Natural killer cell (primary cell): ENCODE measurements at regions not wholly inside any gene's neighbourhood (a gene's known extent, or its start where the extent isn't known, plus 50 kb on each side); places are given as distances from the start of the nearest gene placed in this dataset.

Experiments used
- ATAC-seq, 3 donors: fragments of 150-1000 bp in 2 of 3; fragments of 200-7000 bp in 1 of 3; cut with Tn5 transposase; 1 replicate in 1 of 3; 2 replicates in 2 of 3; pipeline ENCODE4 v1.10.0; 2021; ENCODE audit warnings: mild to moderate bottlenecking in 2 of 3, moderate library complexity in 2 of 3
- DNase-seq, 2 donors: peaks; one replicate each; pipeline versions ENCODE4 v3.0.0 to v3.0.0-alpha.2; 2013 to 2021; ENCODE audit warnings: mixed read lengths in 1 of 2
- H3K27ac ChIP-seq: one replicate; pipeline ENCODE4 v1.5.1; 2013; ENCODE audit warnings: mild to moderate bottlenecking, low read length
- H3K27me3 ChIP-seq: one replicate; pipeline ENCODE4 v1.6.1; 2013; ENCODE audit warnings: low read length; ENCODE audit not compliant: control insufficient read depth, insufficient read depth
- H3K36me3 ChIP-seq: one replicate; pipeline ENCODE4 v1.6.1; 2013; ENCODE audit warnings: low read length; ENCODE audit not compliant: control insufficient read depth, insufficient read depth
- H3K4me1 ChIP-seq: one replicate; pipeline ENCODE4 v1.6.1; 2013; ENCODE audit warnings: low read length; ENCODE audit not compliant: control insufficient read depth, insufficient read depth
- H3K4me3 ChIP-seq: one replicate; pipeline ENCODE4 v1.5.1; 2013; ENCODE audit warnings: low read length
- H3K9me3 ChIP-seq: one replicate; pipeline ENCODE4 v1.6.1; 2013; ENCODE audit warnings: low read length; ENCODE audit not compliant: control insufficient read depth, insufficient read depth
- H3K27ac Mint-ChIP-seq, 2 donors: one replicate each; pipeline ENCODE4 v1.8.0; 2022; ENCODE audit warnings: mild to moderate bottlenecking in 2 of 2, mixed read lengths in 2 of 2, moderate library complexity in 1 of 2
- H3K27me3 Mint-ChIP-seq, 2 donors: one replicate each; pipeline ENCODE4 v1.8.0; 2022; ENCODE audit warnings: low read depth in 2 of 2, mixed read lengths in 2 of 2
- H3K36me3 Mint-ChIP-seq: one replicate; pipeline ENCODE4 v1.8.0; 2022; ENCODE audit warnings: mixed read lengths
- H3K4me1 Mint-ChIP-seq, 2 donors: one replicate each; pipeline ENCODE4 v1.8.0; 2022; ENCODE audit warnings: mixed read lengths in 2 of 2
- H3K4me3 Mint-ChIP-seq: one replicate; pipeline ENCODE4 v1.8.0; 2022; ENCODE audit warnings: mild to moderate bottlenecking, moderate library complexity, mixed read lengths
- H3K9me3 Mint-ChIP-seq, 2 donors: one replicate each; pipeline ENCODE4 v1.8.0; 2022; ENCODE audit warnings: mixed read lengths in 2 of 2
- WGBS: methylation state at CpG from one replicate; pipeline ENCODE4 v1.1.7; 2013; ENCODE audit warnings: missing lambda C conversion rate; ENCODE audit not compliant: insufficient coverage; 5-methylcytosine and 5-hydroxymethylcytosine counted together
- intact Hi-C: fragments of 100-400 bp; cut with micrococcal nuclease; formaldehyde crosslinking; loops from one replicate; pipeline ENCODE4 v1.14.2; 2022
- TF ChIP-seq, protein P1 (sequence below): fragments of 200-600 bp; IDR thresholded peaks from one replicate; pipeline ENCODE4 v1.8.0; 2022; ENCODE audit warnings: antibody characterized with exemption

DNA sequence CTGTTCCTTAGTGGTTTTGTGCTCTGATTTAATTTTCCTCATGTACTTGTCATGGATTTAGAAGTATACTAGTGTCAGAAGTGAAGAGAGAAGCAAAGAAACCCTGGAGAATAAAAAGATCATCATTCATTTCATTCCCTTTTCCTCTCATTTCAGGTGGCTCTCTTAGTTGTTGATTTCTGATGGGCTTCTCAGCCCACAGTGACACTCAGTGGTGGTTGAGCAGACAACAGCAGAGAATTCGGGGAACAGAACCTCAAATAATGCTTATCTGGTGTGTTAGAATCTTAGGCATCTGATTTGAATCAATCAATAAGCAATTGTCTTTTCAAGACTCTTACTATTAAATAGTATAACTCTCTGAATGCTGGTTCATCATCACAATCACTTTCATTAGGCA is 1289.4 kb downstream of the FAM181B start:
- Histone ChIP-seq H3K36me3 (no peaks in the 10 kb centered on the region), H3K27ac (no peak overlapping the region), H3K4me1 (no peaks in the 10 kb centered on the region), H3K27me3 (no peaks in the 10 kb centered on the region), H3K9me3 (no peaks in the 10 kb centered on the region), H3K4me3 (no peak overlapping the region)
- H3K36me3 Mint-ChIP-seq, result no peaks in the 10 kb centered on the region
- H3K4me1 Mint-ChIP-seq, result no peaks in the 10 kb centered on the region
- no peak overlapping the region for H3K4me3 Mint-ChIP-seq
- no peaks in the 10 kb centered on the region for H3K27me3 Mint-ChIP-seq
- TF ChIP-seq, protein P1, sequence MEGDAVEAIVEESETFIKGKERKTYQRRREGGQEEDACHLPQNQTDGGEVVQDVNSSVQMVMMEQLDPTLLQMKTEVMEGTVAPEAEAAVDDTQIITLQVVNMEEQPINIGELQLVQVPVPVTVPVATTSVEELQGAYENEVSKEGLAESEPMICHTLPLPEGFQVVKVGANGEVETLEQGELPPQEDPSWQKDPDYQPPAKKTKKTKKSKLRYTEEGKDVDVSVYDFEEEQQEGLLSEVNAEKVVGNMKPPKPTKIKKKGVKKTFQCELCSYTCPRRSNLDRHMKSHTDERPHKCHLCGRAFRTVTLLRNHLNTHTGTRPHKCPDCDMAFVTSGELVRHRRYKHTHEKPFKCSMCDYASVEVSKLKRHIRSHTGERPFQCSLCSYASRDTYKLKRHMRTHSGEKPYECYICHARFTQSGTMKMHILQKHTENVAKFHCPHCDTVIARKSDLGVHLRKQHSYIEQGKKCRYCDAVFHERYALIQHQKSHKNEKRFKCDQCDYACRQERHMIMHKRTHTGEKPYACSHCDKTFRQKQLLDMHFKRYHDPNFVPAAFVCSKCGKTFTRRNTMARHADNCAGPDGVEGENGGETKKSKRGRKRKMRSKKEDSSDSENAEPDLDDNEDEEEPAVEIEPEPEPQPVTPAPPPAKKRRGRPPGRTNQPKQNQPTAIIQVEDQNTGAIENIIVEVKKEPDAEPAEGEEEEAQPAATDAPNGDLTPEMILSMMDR, result no peak
- peaks cover 15% of the 10 kb centered on the region in 2 donors for H3K9me3 Mint-ChIP-seq
- DNase-seq, result no peak
- 50% methylated on average over 1 of the region's 1 CpG for WGBS
- intact Hi-C loops, result no loop called here
- no peak for ATAC-seq
- no peak overlapping the region for H3K27ac Mint-ChIP-seq

DNA sequence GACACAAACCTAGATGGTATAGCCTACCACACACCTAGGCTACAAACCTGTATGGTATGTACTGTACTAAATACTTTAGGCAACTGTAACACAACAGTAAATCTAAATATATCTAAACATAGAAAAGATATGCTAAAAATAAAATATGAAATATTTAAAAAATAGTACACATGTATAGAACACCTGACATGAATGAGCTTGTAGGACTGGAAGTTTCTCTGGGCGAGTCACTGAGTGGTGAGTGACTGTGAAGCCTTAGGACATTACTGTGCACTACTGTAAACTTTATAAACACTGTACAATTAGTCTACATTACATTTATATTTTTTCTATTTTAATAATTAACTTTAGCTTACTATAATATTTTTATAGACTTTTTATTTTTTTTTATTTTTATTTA is 1301.3 kb downstream of the FAM181B start:
- DNase-seq, result no peak
- H3K36me3 ChIP-seq, result no peaks in the 10 kb centered on the region
- H3K4me1 ChIP-seq, result no peaks in the 10 kb centered on the region
- intact Hi-C loops, result no loop called here
- Mint-ChIP-seq H3K4me3 (no peak overlapping the region), H3K4me1 (no peaks in the 10 kb centered on the region), H3K9me3 (peaks cover 6 to 10% of the 10 kb centered on the region in 2 donors), H3K27ac (no peak overlapping the region), H3K27me3 (no peaks in the 10 kb centered on the region), H3K36me3 (no peaks in the 10 kb centered on the region)
- no peak overlapping the region for H3K4me3 ChIP-seq
- no peaks in the 10 kb centered on the region for H3K9me3 ChIP-seq
- WGBS, result no CpG with 5 or more reads among the region's 1 CpG
- H3K27ac ChIP-seq, result no peak overlapping the region
- ATAC-seq, result no peak
- H3K27me3 ChIP-seq, result no peaks in the 10 kb centered on the region
- TF ChIP-seq, protein P1, result no peak

DNA sequence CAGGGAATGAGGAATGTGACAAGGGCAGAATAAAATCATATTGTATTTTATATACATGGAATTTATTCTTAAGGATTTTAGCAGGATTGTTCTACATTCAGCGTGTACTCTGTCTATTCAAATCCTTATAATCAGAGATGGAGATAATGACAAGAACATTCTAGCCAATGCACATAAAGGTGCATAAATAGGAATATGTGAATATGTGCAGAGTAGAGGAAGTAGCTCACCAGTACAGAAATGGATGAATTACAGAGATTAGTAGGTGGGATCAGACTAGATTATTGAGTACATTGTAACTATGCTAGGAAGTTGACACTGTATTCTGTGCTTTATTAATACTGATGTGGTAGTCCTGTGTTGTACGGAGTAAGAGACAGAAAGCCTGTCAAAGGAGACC is 1308.8 kb downstream of the FAM181B start:
- Histone ChIP-seq H3K4me1 (no peaks in the 10 kb centered on the region), H3K36me3 (no peaks in the 10 kb centered on the region), H3K27ac (no peak overlapping the region), H3K27me3 (no peaks in the 10 kb centered on the region), H3K4me3 (no peak overlapping the region), H3K9me3 (no peaks in the 10 kb centered on the region)
- Mint-ChIP-seq H3K9me3 (peaks cover 13 to 18% of the 10 kb centered on the region in 2 donors), H3K4me1 (no peaks in the 10 kb centered on the region), H3K27me3 (no peaks in the 10 kb centered on the region), H3K4me3 (no peak overlapping the region), H3K27ac (no peak overlapping the region), H3K36me3 (no peaks in the 10 kb centered on the region)
- ATAC-seq, result no peak
- DNase-seq, result no peak
- TF ChIP-seq, protein P1, result no peak
- 100% methylated on average over 1 of the region's 2 CpGs for WGBS
- intact Hi-C loops, result no loop called here

DNA sequence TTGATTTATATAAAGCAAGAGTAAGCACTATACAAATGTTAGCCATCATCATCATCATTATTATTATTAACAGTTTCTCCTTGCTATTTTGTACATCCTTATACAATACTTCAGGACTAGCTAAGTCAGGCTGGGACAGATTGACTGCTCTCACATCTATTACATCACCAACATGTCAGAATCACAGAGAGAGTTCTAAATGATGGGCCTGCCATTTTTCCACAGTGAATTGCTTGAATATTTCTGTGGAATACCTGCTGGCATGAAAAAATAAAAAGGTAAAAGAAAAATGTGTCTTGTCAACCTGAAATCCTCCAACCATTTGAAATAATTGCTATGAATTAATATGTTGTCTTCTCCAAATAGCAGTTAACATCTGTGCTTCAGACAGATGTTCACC is 1311.3 kb downstream of the FAM181B start:
- Mint-ChIP-seq H3K27ac (no peak overlapping the region), H3K9me3 (peaks cover 5 to 12% of the 10 kb centered on the region in 2 donors), H3K27me3 (no peaks in the 10 kb centered on the region), H3K36me3 (no peaks in the 10 kb centered on the region), H3K4me1 (no peaks in the 10 kb centered on the region), H3K4me3 (no peak overlapping the region)
- DNase-seq (no peak), ATAC-seq (no peak)
- intact Hi-C loops, result no loop called here
- Histone ChIP-seq H3K36me3 (no peaks in the 10 kb centered on the region), H3K4me3 (no peak overlapping the region), H3K27ac (no peak overlapping the region), H3K9me3 (no peaks in the 10 kb centered on the region), H3K27me3 (no peaks in the 10 kb centered on the region), H3K4me1 (no peaks in the 10 kb centered on the region)
- TF ChIP-seq, protein P1, result no peak
